GM08714 (cell line): ENCODE measurements at regions not wholly inside any gene's neighbourhood (a gene's known extent, or its start where the extent isn't known, plus 50 kb on each side); places are given as distances from the start of the nearest gene placed in this dataset.
A peak's percentile ranks its signal among the peaks of the same experiment; 100 is the strongest.

Source experiments
- H3K4me3 ChIP-seq: fragments of 200-500 bp; sonication (Bioruptor generic); 2 replicates; pipeline ENCODE4 v1.5.1; 2014; ENCODE audit warnings: mild to moderate bottlenecking, low read length, inconsistent platforms
- ZNF274 ChIP-seq: IDR thresholded peaks from 2 replicates; pipeline ENCODE4 v1.6.1; 2012; ENCODE audit warnings: mild to moderate bottlenecking, low read depth, low read length

DNA sequence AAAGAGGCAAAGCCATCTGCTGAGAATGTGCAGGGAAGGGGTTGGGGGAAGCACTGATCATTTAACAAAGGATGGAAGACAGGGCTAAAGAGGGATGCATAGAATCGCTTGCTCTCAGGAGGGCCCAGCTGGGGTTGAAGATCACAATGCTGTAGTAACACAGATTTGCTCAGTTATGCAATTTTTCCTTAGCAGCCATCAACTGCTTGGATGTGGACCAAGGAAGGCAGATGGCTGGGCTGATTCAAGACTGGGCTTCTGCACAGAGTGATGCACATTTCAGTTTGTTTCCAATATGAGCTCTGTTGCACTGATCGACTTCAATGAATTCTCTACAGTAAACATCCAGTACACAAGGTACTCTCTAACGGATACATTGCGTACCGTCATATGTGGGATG, 127.8 kb upstream of the TBL1X start:
- H3K4me3 ChIP-seq, result no peak overlapping the region
- TF ChIP-seq ZNF274, result no peak

DNA sequence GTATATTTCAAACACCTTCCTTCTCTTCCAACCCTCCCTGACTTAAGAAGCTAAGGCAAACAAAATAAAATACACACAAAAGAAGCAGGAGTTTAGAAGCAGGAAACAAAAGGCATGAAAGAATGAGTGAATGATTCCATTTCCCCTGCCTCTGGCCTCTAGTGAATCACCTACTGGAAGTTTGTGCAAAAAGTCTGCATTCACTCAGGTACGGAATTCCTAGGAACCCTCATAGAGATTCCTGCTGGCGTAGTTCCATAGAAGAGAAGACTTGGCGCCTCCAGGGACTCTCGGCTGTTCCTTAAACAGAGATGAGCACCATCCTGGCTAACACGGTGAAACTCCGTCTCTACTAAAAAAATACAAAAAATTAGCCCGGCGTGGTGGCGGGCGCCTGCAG, 125.9 kb upstream of the TBL1X start:
- no peak for TF ChIP-seq ZNF274
- no peak overlapping the region for H3K4me3 ChIP-seq

DNA sequence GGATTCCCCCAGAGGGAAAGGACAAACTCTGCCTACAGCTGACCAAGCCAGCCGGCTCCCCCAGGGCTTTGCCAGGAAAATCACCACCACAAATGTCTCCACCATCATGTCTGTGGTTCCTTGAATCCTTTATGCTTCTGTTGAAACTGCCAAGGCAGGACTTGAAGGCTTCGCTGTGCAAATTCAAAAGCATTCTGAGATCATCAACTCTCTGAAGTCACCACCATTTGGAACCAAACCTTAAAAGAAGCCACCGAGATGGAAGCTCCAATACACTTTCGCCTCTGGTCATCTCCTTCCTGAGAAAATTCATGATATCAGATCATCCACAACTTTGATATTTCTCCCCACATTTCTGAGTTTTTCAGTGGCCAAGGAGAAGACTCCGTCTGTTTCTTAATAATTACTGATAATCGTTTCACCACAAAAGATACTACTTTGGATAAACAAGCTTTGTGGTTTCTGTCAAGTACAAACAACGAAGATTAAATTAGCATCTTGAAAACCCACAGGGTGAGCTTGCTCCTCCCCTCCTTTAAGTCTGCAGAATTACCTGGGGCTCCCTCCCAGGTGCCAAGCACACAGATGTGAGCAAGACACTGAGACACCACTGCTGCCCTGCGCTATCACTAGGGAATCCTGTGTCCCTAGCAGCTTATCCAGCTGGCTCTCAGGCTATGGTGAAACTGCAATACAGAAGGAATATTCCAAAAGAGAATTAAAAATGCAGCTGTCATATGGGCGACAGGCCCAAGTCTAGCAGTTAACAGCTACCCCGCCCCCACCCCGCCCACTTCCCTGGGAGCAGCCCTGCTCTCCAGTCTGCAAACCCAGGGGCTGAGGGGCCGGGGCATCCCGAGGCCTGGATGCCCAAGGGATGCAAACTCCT, 125.0 kb upstream of the TBL1X start:
- no peak for TF ChIP-seq ZNF274
- H3K4me3 ChIP-seq, result no peak overlapping the region

DNA sequence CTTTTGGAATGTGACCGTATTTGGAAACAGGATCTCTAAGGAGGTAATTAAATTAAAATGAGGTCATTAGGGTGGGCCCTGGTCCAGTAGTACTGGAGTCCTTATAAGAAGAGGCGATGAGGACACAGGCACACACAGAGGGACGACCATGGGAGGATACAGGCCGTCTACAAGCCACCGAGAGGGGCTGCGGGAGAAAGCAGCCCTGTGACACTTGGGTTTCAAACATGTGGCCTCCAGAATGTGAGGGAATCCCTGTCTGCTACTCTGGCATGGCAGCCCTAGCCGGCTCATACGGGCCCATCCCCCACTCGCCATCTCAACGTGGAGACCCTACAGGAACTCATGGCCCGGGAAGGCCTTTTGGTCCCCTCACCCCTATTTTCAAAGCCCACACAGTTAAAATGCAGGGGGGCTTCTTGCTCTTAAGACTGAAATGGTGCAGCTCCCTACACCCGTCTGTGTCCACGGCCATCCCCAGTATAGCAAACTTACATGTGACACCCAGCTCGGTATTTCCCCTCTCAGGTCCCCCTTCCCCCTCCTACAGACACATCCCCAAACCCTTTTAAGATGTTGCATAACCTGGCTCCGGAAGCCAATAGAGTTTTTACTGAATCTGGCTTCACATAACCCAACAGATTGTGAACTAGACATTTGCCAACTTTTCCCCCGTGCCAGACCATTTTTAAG, 124.1 kb upstream of the TBL1X start:
- H3K4me3 ChIP-seq, result peak overlapping the region; percentile 11; the same call in 1 of the 2 replicates
- TF ChIP-seq ZNF274, result no peak

DNA sequence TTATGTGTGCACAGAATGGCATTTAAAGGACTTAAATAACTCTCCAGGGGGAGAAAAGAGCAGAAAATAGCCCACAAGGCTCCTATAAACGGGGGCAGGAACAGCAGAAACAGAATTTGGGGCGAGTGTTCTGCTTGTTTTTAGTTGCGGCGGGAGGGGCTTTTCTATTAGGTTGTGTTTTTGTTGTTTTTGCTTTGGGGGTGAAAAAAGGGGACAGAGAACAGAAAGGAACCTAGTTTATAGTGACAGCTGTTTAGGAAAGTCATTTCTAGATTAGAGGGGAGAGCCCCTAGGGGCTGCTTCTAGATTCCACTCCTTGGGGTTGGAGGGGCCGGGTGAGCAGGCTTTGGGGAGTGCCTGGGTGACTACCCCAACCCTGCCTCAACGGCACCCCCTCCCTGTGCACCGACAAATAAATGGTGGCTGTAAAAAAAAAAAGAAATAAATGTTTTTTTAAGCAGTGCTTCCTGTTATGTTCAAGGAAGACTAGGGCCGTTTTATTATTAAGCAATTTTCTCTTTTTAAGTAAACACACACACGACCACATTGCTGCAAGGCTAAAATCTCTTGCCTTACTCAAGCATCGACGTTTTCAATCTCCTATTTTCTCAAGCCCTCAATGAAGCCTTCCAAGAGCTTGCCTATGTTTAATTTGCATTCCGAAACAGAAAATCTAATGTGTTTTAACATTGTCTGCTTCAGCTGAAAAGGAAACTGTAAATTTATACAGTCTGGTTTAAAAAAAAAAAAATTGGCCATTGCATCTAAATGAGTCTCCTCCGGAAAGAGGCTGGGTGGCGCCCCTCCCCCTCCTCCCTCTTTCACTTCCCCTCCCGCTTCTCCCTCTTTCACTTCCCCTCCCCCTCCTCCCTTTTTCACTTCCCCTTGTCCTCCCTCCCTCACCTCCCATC, 123.3 kb upstream of the TBL1X start:
- H3K4me3 ChIP-seq, result peak overlapping the region; percentile 11; the same call in 1 of the 2 replicates
- TF ChIP-seq ZNF274, result no peak

DNA sequence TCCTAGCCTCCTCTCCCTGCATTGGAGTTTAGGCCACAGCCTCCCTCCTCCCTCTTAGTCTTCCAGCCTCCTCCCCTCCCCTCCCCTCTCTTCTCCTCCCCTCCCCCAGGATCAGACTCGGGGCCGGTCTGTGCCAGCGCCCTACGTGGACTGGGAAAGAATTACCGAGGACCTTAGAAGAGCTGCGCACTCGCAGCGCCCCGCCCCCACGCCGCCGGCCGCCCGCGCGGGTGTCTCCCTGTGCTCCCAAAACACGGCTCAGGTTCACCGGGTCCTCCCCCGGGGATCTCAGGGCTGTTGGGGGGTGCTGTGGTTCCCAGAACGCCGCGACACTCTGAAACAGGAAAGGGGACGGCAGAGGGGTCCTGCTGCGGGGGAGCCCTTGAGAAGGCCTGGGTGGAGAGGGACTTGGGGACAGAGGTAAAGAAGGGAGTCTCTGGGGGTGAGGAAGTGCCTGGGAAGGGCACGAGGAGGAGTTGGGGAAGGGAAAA, 122.3 kb upstream of the TBL1X start:
- TF ChIP-seq ZNF274, result no peak

DNA sequence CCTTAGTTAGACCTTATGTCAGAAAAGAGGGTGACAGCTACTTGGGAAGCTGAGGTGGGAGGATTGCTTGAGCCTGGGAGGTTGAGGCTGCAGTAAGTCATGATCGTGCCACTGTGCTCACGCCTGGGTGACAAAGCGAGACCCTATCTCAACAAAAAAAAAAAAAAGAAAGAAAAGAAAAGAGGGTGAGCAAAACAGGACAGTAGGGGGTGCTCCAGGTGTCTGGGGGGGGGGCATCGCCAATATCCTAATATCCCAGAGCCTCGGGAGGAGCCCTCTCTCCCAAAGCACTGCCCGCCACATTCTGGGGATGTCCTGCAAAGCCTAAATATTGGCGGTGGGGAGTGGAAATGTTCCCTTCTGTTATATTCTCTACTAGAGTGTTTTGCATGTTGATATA, 120.9 kb upstream of the TBL1X start:
- no peak overlapping the region for H3K4me3 ChIP-seq
- no peak for TF ChIP-seq ZNF274

More for the DNA sequence above, 122.3 kb upstream of the TBL1X start:
- H3K4me3 ChIP-seq, result no peak overlapping the region

DNA sequence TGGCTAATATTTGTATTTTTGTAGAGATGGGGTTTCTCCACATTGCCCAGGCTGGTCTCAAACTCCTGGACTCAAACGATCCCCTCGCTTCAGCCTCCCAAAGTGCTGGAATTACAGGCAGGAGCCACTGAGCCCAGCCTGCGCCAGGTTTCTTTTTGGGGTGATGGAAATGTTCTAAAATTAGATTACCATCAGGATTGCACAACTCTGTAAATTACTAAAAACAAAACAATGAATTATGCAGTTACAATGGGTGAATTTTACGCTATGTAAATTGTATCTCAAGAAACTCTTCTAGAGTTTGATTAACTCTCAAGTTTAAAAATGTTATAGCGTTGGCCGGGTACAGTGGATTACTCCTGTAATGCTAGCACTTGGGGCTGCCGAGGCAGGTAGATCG, 118.9 kb upstream of the TBL1X start:
- H3K4me3 ChIP-seq, result no peak overlapping the region

DNA sequence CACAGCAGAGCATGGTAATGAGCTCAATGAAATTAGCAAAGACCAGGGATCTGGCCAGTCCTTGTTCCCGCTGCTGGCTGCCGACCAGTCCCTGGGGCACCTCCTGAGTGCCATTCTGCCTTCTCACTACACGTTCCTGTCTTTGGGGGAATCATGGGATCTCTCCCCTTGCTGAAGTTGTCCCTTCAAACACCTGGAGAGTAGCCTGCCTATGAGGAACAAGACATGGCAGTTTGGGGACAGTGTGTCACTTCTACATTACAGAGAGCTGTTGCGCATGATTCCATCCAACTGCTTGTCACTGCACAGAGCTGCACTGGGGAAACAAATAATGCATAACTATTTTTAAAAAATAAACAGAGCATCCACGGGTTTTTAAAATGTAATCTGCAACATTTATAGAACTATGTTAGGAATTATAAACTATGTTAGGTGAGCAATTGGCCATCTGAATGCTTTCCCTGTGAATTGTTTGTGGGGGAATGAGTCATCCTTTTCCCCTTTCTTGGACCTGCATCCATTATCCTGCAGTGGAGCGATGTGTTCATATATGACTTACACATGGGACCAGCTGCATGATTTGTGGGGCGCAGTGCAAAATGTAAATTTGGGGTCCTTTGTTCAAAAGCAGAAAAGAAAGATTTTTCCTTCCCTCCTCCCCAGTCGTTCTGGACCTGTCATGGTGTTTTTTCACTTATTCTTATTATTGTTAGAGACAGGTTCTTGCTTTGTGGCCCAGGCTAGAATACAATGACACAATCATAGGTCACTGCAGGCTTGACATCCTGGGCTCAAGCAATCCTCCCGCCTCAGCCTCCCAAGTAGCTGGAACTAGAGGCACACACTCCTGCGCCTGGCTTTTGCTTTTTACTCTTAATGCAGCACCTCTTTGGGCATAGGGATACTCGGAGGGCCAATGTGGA, 115.0 kb upstream of the TBL1X start:
- TF ChIP-seq ZNF274, result no peak
- H3K4me3 ChIP-seq, result no peak overlapping the region

More for the DNA sequence above, 118.9 kb upstream of the TBL1X start:
- TF ChIP-seq ZNF274, result no peak

DNA sequence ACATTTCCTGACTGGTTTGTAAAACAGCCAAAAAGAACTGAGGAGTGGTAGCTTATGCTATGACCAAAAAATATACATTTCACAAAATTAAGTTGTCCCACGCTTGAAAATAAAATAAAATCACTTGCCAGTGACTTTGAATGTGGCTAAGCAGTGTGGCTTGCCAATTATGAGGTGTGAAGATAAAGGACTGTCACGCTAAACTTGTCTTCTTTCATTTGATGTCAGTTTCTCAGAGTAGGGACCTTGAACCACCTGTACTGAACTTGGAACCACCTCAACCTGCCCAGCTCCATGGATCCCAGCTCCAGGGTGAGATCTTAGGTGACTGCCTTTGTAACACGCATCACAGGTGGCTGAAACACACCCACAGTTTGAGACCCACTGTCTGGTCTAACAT, 113.7 kb upstream of the TBL1X start:
- TF ChIP-seq ZNF274, result no peak
- no peak overlapping the region for H3K4me3 ChIP-seq

DNA sequence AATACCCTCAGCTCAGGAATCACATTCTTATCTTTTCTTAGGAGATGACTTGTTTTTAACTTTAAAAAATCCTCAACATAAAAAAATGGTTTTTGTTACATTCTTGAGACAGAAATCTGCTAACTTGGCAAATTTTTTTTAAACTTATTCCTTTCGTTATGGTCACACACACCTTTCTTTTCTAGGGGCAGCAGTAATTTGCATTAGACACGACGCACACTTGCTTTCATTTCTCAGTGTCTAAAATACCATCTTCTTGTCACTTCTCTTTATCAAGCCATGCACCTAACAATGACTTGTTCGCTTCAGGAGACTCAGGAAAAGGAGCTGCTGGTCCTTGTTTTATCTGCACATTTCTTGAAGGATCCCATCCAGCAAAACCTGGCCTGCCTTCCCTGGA, 112.6 kb upstream of the TBL1X start:
- no peak overlapping the region; the same call in 1 of the 2 replicates for H3K4me3 ChIP-seq
- TF ChIP-seq ZNF274, result no peak

DNA sequence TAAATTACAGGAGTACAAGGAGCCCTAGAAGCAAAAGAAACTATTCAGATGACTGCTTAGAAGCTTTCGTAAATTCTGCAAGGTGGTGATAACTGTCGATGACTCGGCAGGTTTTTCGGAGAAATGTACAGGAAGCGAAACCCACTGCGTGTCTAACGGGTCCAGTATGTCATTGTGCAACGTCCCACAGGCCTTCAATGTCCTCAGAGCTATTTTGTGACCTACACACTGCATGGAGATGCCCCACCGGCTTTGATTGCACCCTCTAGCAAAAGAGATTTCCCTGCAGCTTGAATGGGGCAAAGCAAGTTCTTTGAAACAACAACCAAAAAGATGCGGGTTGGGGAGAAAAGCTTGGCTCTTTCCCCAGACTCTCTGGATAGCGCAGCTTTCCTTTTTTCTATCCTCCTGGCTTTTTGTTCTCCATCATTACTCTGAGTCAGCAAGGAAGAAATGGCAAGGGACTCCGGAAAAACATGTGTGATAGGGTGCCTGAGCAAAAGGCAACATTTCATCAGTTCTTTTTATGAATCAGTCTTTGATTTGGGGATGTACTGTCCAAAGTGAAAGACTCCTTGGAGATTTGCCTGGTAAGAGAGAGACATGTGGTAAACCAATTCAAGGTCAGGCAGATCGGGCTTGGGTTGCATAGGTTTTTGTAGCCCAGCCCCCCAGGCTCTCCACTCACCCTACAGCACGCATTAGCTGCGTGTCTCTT, 112.0 kb upstream of the TBL1X start:
- H3K4me3 ChIP-seq, result peak overlapping the region; percentile 12; the same call in 1 of the 2 replicates
- TF ChIP-seq ZNF274, result no peak
